ENCODE measurements at regions not wholly inside any gene's neighbourhood (a gene's known extent, or its start where the extent isn't known, plus 50 kb on each side); places are given as distances from the start of the nearest gene placed in this dataset.

GRCh38 chr5:61621202-61621650 is 289.2 kb downstream of the ZSWIM6 start:
- H4K5ac ChIP-seq (ENCODE audit: insufficient read length, low read depth, low read length), result no peak overlapping the region
- peaks cover 0 to 7% (median 4%) of the 10 kb centered on the region in 4 experiments; a peak in 4 of 7 replicates for H3K4me1 ChIP-seq (replicated peaks in 1 of 4; ENCODE audit: control insufficient read depth in 3 of 4, insufficient read depth in 4 of 4, low read length in 3 of 4)
- no peak overlapping the region for H3K23ac ChIP-seq (ENCODE audit: insufficient read length)
- H3K27ac ChIP-seq (ENCODE audit: low read depth, low read length), result no peak overlapping the region
- no peak overlapping the region for H3K56ac ChIP-seq (replicated peaks; ENCODE audit: insufficient read length, low read depth, low read length)
- H3K23me2 ChIP-seq (ENCODE audit: low read depth, low read length), result peaks cover 7% of the 10 kb centered on the region; the same call in 1 of the 2 replicates
- H3K9ac ChIP-seq (replicated peaks in 1 of 4; ENCODE audit: extremely low read depth in 1 of 4, low read depth in 3 of 4, low read length in 3 of 4), result no peak overlapping the region
- no peak overlapping the region for H4K91ac ChIP-seq (replicated peaks; ENCODE audit: insufficient read length, low read length)
- no peak overlapping the region for H2BK120ac ChIP-seq (replicated peaks; ENCODE audit: low read depth, low read length)
- no peak overlapping the region for H2BK5ac ChIP-seq (ENCODE audit: low read depth, low read length)
- no peak overlapping the region for H3K4me2 ChIP-seq (ENCODE audit: insufficient read depth in 1 of 2, low read depth in 2 of 2, low read length in 2 of 2)
- no peak overlapping the region for H2BK12ac ChIP-seq (ENCODE audit: low read depth, low read length)
- H2AFZ ChIP-seq (ENCODE audit: low read length), result no peak overlapping the region
- H3K14ac ChIP-seq (ENCODE audit: insufficient read length), result no peak overlapping the region
- no peak overlapping the region for H2BK20ac ChIP-seq (ENCODE audit: low read length)
- 91% methylated on average over 7 of the region's 7 CpGs; no CpG with 5 or more reads in 1 of the 2 experiments for WGBS, 2 experiments (ENCODE audit: extremely low coverage in 1 of 2, insufficient coverage in 1 of 2, insufficient read length in 1 of 2, insufficient replicate concordance in 2 of 2, low coverage in 1 of 2, low lambda C conversion rate in 2 of 2, missing lambda C conversion rate in 1 of 2)
- H3K4me3 ChIP-seq (ENCODE audit: extremely low read depth in 1 of 4, insufficient read depth in 2 of 4, low read depth in 3 of 4, low read length in 4 of 4), result no peak overlapping the region
- H3K27me3 ChIP-seq (replicated peaks in 1 of 4; ENCODE audit: control insufficient read depth in 3 of 4, extremely low read depth in 1 of 4, insufficient read depth in 3 of 4, low read length in 3 of 4), result no peaks in the 10 kb centered on the region; a peak in 1 of 7 replicates
- DNase-seq (ENCODE audit: low read depth in 1 of 2, low spot score in 2 of 2) (no peak), FAIRE-seq (no peak)
- H3K36me3 ChIP-seq (ENCODE audit: control insufficient read depth in 2 of 4, insufficient read depth in 4 of 4, low read length in 3 of 4), result no peaks in the 10 kb centered on the region
- H4K20me1 ChIP-seq (replicated peaks in 1 of 2; ENCODE audit: control insufficient read depth in 1 of 2, insufficient read depth in 2 of 2, low read length in 2 of 2), result no peaks in the 10 kb centered on the region
- no peak overlapping the region for H2AK5ac ChIP-seq (ENCODE audit: low read depth, low read length)
- H3K9me3 ChIP-seq (ENCODE audit: insufficient read depth in 2 of 2, low read depth in 1 of 2, low read length in 1 of 2), result no peaks in the 10 kb centered on the region
- H4K8ac ChIP-seq (ENCODE audit: extremely low read depth, insufficient read depth, low read length), result no peak overlapping the region
- no peaks in the 10 kb centered on the region for H3K79me2 ChIP-seq (ENCODE audit: control insufficient read depth in 1 of 2, insufficient read depth in 2 of 2, low read length in 2 of 2)
- CTCF ChIA-PET (ENCODE audit: partially characterized antibody), result interaction anchor here (0.8 to 3.1 kb wide), 11 partner anchors 10 to 535 kb away, joined by 3 to 14 read pairs (median 4); no protein-coding TSS in a partner anchor
- no peak overlapping the region for H3K18ac ChIP-seq (ENCODE audit: extremely low read depth, low read length)
- H3K79me1 ChIP-seq (ENCODE audit: low read depth, low read length), result no peaks in the 10 kb centered on the region
- H2BK15ac ChIP-seq (ENCODE audit: low read length), result no peak overlapping the region
- H3K4ac ChIP-seq (replicated peaks; ENCODE audit: insufficient read length, low read depth, low read length), result no peak overlapping the region
- POLR2A ChIA-PET (ENCODE audit: partially characterized antibody), result interaction anchor here (0.6 kb wide), 1 partner anchor 923 kb away, joined by 3 read pairs; no protein-coding TSS in a partner anchor
- TF ChIP-seq BCL11A (IDR thresholded peaks at IDR 0.05; ENCODE audit: low read depth in 2 of 2, low read length in 2 of 2), result no peak
- TF ChIP-seq TAF1 (IDR thresholded peaks at IDR 0.05; ENCODE audit: low read depth, low read length), result no peak
- no peak for TF ChIP-seq SRF (IDR thresholded peaks at IDR 0.05; ENCODE audit: low read depth, low read length)
- TF ChIP-seq CREB1 (IDR thresholded peaks at IDR 0.05), result no peak
- no peak for TF ChIP-seq KDM4A (IDR thresholded peaks at IDR 0.05; ENCODE audit: low read depth, low read length, severe bottlenecking)
- no peak for TF ChIP-seq MAX (IDR thresholded peaks at IDR 0.05)
- TF ChIP-seq ATF2 (IDR thresholded peaks at IDR 0.05; ENCODE audit: low read length), result no peak
- no peak for TF ChIP-seq E2F6 (IDR thresholded peaks at IDR 0.05)
- no peak for TF ChIP-seq SP4 (IDR thresholded peaks at IDR 0.05; ENCODE audit: low read length)
- TF ChIP-seq RBBP5 (IDR thresholded peaks at IDR 0.05; ENCODE audit: borderline replicate concordance, low read depth, low read length), result no peak
- TF ChIP-seq SP1 (IDR thresholded peaks at IDR 0.05; ENCODE audit: low read depth, low read length), result no peak
- no peak for TF ChIP-seq RAD21 (IDR thresholded peaks at IDR 0.05 in 1 of 2, conservative IDR thresholded peaks at IDR 0.05 in 1 of 2; ENCODE audit: low read depth in 2 of 2, low read length in 2 of 2)
